ENCODE measurements at regions not wholly inside any gene's neighbourhood (a gene's known extent, or its start where the extent isn't known, plus 50 kb on each side); places are given as distances from the start of the nearest gene placed in this dataset.

DNA sequence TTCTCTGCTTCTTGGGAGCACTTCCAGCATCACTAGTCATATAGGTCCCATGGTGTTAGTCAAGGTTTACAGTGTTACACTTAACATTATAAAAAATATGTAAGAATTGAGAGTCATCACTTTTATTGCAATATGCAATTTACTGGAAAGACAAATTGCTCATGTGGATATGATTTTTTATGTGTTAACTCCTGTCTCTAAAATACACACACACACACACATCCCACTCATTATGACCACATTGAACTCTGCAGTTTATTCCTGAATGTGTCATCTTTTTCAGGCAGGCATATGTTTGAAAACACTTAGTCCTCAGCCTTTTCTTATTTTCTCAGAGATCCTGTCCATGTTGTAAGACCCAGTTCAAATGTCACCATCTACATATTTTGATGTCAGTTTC, 148.5 kb upstream of the MRPS30 start:
- H3K27ac Mint-ChIP-seq: no peak overlapping the region
- H3K9me3 Mint-ChIP-seq: peaks cover 35% of the 10 kb centered on the region
- H3K4me3 Mint-ChIP-seq: no peak overlapping the region
- no peaks in the 10 kb centered on the region; the same call in 1 of the 2 replicates for H3K36me3 Mint-ChIP-seq (ENCODE audit: low read depth)
- TF ChIP-seq CTCF (IDR thresholded peaks at IDR 0.05): no peak
- no peaks in the 10 kb centered on the region for H3K4me1 Mint-ChIP-seq (ENCODE audit: low read depth)
- no peaks in the 10 kb centered on the region for H3K27me3 Mint-ChIP-seq (ENCODE audit: insufficient read depth)
- no peak for DNase-seq

GRCh38 chr5:44659334-44659733, 149.4 kb upstream of the MRPS30 start:
- Mint-ChIP-seq H3K27ac (no peak overlapping the region), H3K27me3 (ENCODE audit: insufficient read depth) (no peaks in the 10 kb centered on the region), H3K4me3 (no peak overlapping the region), H3K36me3 (ENCODE audit: low read depth) (no peaks in the 10 kb centered on the region; the same call in 1 of the 2 replicates), H3K4me1 (ENCODE audit: low read depth) (no peaks in the 10 kb centered on the region), H3K9me3 (peaks cover 35% of the 10 kb centered on the region)
- no peak for TF ChIP-seq CTCF (IDR thresholded peaks at IDR 0.05)
- DNase-seq: no peak

- no peak for DNase-seq
- Mint-ChIP-seq H3K9me3 (peaks cover 13% of the 10 kb centered on the region), H3K4me1 (ENCODE audit: low read depth) (no peaks in the 10 kb centered on the region), H3K27ac (no peak overlapping the region), H3K36me3 (ENCODE audit: low read depth) (no peaks in the 10 kb centered on the region), H3K4me3 (no peak overlapping the region), H3K27me3 (ENCODE audit: insufficient read depth) (no peaks in the 10 kb centered on the region)
- no peak for TF ChIP-seq CTCF (IDR thresholded peaks at IDR 0.05)
Observed at GRCh38 chr5:44652674-44653073, 156.1 kb upstream of the MRPS30 start.

DNA sequence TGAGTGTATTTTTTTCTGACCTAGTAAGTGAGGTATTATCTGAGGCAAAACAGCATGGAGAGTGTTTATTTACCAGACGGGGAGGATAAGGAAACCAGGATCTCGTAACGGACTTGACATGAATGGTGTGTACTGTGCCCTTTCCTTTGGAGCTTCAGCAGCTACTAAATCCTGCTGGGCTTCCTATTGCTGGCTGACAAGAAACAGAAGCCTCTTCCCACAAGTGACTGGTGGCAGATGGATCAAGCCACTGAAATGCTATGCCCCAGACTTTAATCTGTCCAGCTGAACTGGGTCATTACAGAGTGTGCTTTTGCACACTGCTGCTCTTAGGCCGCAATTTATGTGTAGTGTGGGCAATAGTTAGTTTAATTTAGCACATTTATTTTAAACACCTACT, 162.7 kb upstream of the MRPS30 start:
- Mint-ChIP-seq H3K27ac (no peak overlapping the region), H3K27me3 (ENCODE audit: insufficient read depth) (no peaks in the 10 kb centered on the region), H3K9me3 (peaks cover 15% of the 10 kb centered on the region), H3K4me3 (no peak overlapping the region), H3K4me1 (ENCODE audit: low read depth) (no peaks in the 10 kb centered on the region), H3K36me3 (ENCODE audit: low read depth) (no peaks in the 10 kb centered on the region)
- no peak for TF ChIP-seq CTCF (IDR thresholded peaks at IDR 0.05)
- DNase-seq: no peak

DNA sequence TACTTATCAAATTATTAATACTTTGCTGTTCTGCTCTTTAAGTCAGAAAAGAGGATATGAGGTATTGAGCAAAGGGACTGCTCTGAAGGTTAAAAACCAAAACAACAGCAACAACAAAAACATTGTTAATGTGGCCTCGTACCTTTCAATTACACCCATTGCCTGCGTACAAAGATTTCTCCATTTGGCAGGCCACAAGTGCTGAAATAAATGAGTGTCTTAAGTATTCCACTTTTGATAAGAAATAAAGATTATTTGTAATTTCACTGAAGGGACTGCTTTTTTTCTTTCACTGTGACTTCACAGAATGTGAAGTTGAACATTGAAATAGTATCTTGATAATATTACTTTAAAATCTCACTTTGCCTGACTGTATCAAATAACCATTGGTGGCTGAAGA, 163.2 kb upstream of the MRPS30 start:
- Mint-ChIP-seq H3K4me1 (ENCODE audit: low read depth) (no peaks in the 10 kb centered on the region), H3K36me3 (ENCODE audit: low read depth) (no peaks in the 10 kb centered on the region), H3K9me3 (peaks cover 20% of the 10 kb centered on the region), H3K4me3 (no peak overlapping the region), H3K27me3 (ENCODE audit: insufficient read depth) (no peaks in the 10 kb centered on the region), H3K27ac (no peak overlapping the region)
- TF ChIP-seq CTCF (IDR thresholded peaks at IDR 0.05): no peak
- no peak for DNase-seq

- Mint-ChIP-seq H3K27ac (no peak overlapping the region), H3K4me1 (ENCODE audit: low read depth) (no peaks in the 10 kb centered on the region), H3K27me3 (ENCODE audit: insufficient read depth) (no peaks in the 10 kb centered on the region), H3K9me3 (peaks cover 22% of the 10 kb centered on the region), H3K36me3 (ENCODE audit: low read depth) (no peaks in the 10 kb centered on the region), H3K4me3 (no peak overlapping the region)
- no peak for DNase-seq
- TF ChIP-seq CTCF (IDR thresholded peaks at IDR 0.05): no peak
Observed at GRCh38 chr5:44644628-44645027, 164.1 kb upstream of the MRPS30 start.

All from HFFc6 (cell line).